ENCODE measurements at regions not wholly inside any gene's neighbourhood (a gene's known extent, or its start where the extent isn't known, plus 50 kb on each side); places are given as distances from the start of the nearest gene placed in this dataset.

DNA sequence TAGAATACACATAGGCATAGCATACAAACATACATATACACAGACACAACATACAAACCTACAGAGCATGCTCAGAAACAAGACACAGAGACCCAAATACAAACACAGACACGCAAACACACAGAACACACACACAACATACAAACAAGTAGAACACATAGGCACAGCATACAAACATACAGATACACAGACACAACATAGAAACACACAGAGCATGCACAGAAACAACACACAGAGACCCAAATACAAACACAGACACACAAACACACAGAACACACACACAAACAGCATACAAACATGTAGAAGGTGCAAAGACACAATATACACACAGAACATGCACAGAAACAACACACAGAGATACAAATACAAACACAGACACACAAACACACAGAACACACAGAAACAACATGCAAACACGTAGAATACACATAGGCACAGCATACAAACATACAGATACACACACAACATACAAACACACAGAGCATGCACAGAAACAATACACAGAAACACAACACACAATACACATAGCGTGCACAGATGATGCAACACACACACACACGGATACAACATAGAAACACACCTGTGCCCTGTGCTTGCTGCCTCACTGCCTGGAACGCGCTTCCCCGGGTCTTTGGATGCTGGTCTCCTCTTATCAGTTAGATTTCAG is 469.0 kb upstream of the CDH4 start:
- Histone ChIP-seq H3K4me1 (ENCODE audit: control insufficient read depth, insufficient read depth, low read length) (no peaks in the 10 kb centered on the region), H3K36me3 (ENCODE audit: control insufficient read depth, insufficient read depth, low read length) (no peaks in the 10 kb centered on the region), H3K9ac (ENCODE audit: extremely low read depth, low read length, poor library complexity, severe bottlenecking) (no peak overlapping the region), H3K9me3 (ENCODE audit: control insufficient read depth, low read length) (no peaks in the 10 kb centered on the region), H3K27me3 (ENCODE audit: control insufficient read depth, insufficient read depth, low read length, poor library complexity, severe bottlenecking) (no peaks in the 10 kb centered on the region), H3K4me3 (ENCODE audit: low read length) (no peak overlapping the region), H3K27ac (ENCODE audit: low read depth, low read length) (no peak overlapping the region)
- 92 to 100% methylated on average over 5 to 7 of the region's 7 CpGs for WGBS, 2 experiments (ENCODE audit: insufficient coverage in 1 of 2, insufficient read length in 1 of 2)
- no peak overlapping the region for H3K4me3 Mint-ChIP-seq
- H3K27me3 Mint-ChIP-seq (ENCODE audit: insufficient read depth) = no peaks in the 10 kb centered on the region
- DNase-seq = no peak
- H3K27ac Mint-ChIP-seq = no peak overlapping the region
- no peaks in the 10 kb centered on the region for H3K4me1 Mint-ChIP-seq
- no peaks in the 10 kb centered on the region for H3K9me3 Mint-ChIP-seq
- H3K36me3 Mint-ChIP-seq (ENCODE audit: low read depth) = no peaks in the 10 kb centered on the region
- TF ChIP-seq, protein P1, sequence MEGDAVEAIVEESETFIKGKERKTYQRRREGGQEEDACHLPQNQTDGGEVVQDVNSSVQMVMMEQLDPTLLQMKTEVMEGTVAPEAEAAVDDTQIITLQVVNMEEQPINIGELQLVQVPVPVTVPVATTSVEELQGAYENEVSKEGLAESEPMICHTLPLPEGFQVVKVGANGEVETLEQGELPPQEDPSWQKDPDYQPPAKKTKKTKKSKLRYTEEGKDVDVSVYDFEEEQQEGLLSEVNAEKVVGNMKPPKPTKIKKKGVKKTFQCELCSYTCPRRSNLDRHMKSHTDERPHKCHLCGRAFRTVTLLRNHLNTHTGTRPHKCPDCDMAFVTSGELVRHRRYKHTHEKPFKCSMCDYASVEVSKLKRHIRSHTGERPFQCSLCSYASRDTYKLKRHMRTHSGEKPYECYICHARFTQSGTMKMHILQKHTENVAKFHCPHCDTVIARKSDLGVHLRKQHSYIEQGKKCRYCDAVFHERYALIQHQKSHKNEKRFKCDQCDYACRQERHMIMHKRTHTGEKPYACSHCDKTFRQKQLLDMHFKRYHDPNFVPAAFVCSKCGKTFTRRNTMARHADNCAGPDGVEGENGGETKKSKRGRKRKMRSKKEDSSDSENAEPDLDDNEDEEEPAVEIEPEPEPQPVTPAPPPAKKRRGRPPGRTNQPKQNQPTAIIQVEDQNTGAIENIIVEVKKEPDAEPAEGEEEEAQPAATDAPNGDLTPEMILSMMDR (conservative IDR thresholded peaks at IDR 0.05) = no peak

DNA sequence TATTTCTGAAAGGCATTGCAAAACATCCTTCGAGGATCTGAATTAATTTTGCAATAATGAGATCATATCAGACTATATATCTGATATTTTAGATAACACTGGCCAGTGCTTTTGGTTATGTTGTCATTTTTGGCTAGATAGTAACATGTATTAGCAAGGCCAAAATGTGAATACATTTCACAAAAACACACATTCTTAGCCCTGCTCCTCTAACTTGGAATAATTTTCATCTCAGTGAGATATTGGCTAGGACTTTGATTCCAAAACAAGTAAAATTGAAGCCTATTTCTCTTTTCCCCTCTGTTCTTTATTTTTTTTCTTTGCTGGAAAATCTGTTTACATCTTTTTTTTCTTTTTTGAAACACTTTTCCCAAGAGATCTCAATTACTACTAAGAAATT is 466.8 kb upstream of the CDH4 start:
- no peaks in the 10 kb centered on the region for H3K4me1 Mint-ChIP-seq
- TF ChIP-seq, protein P1 (conservative IDR thresholded peaks at IDR 0.05) = no peak
- DNase-seq = no peak

DNA sequence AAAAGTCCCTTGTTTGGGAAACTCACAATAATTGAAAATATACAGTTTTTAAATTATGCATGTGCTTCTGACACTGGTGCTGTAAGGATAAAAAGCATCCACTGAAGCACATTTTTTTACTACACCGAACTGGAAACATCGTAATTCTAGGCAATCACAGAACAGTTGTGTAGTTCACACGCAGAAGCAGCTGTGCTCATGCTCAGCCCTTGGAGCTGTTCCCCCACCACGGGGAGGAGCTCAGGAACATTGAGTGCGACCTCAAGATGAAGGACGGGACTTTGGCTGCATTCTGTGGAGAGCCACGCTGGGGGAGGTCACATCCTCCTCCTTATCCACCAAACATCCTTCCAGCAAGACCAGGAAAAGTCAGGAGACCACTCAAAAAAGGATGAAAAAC is 466.3 kb upstream of the CDH4 start:
- H3K9ac ChIP-seq (ENCODE audit: extremely low read depth, low read length, poor library complexity, severe bottlenecking) = no peak overlapping the region
- Mint-ChIP-seq H3K4me3 (no peak overlapping the region), H3K36me3 (ENCODE audit: low read depth) (no peaks in the 10 kb centered on the region), H3K27ac (no peak overlapping the region), H3K9me3 (peaks cover 4% of the 10 kb centered on the region), H3K27me3 (ENCODE audit: insufficient read depth) (peaks cover 19% of the 10 kb centered on the region), H3K4me1 (no peaks in the 10 kb centered on the region)
- DNase-seq = no peak
- H3K27me3 ChIP-seq (ENCODE audit: control insufficient read depth, insufficient read depth, low read length, poor library complexity, severe bottlenecking) = no peaks in the 10 kb centered on the region
- H3K4me3 ChIP-seq (ENCODE audit: low read length) = no peak overlapping the region
- no peaks in the 10 kb centered on the region for H3K9me3 ChIP-seq (ENCODE audit: control insufficient read depth, low read length)
- WGBS, 2 experiments (ENCODE audit: insufficient coverage in 1 of 2, insufficient read length in 1 of 2) = 82 to 91% methylated on average over 4 to 7 of the region's 7 CpGs
- H3K4me1 ChIP-seq (ENCODE audit: control insufficient read depth, insufficient read depth, low read length) = no peaks in the 10 kb centered on the region
- TF ChIP-seq, protein P1 (conservative IDR thresholded peaks at IDR 0.05) = no peak
- H3K36me3 ChIP-seq (ENCODE audit: control insufficient read depth, insufficient read depth, low read length) = no peaks in the 10 kb centered on the region
- H3K27ac ChIP-seq (ENCODE audit: low read depth, low read length) = no peak overlapping the region

More for the DNA sequence above, 466.8 kb upstream of the CDH4 start:
- Histone ChIP-seq H3K4me3 (ENCODE audit: low read length) (no peak overlapping the region), H3K27ac (ENCODE audit: low read depth, low read length) (no peak overlapping the region), H3K27me3 (ENCODE audit: control insufficient read depth, insufficient read depth, low read length, poor library complexity, severe bottlenecking) (no peaks in the 10 kb centered on the region), H3K4me1 (ENCODE audit: control insufficient read depth, insufficient read depth, low read length) (no peaks in the 10 kb centered on the region), H3K9me3 (ENCODE audit: control insufficient read depth, low read length) (no peaks in the 10 kb centered on the region), H3K36me3 (ENCODE audit: control insufficient read depth, insufficient read depth, low read length) (no peaks in the 10 kb centered on the region), H3K9ac (ENCODE audit: extremely low read depth, low read length, poor library complexity, severe bottlenecking) (no peak overlapping the region)
- 100% methylated on average over 1 of the region's 1 CpG; no CpG with 5 or more reads in 1 of the 2 experiments for WGBS, 2 experiments (ENCODE audit: insufficient coverage in 1 of 2, insufficient read length in 1 of 2)
- Mint-ChIP-seq H3K27me3 (ENCODE audit: insufficient read depth) (peaks cover 14% of the 10 kb centered on the region), H3K27ac (no peak overlapping the region), H3K9me3 (peaks cover under 1% of the 10 kb centered on the region), H3K36me3 (ENCODE audit: low read depth) (no peaks in the 10 kb centered on the region), H3K4me3 (no peak overlapping the region)

Data from endodermal cell (in vitro differentiated cells).